ENCODE measurements at regions not wholly inside any gene's neighbourhood (a gene's known extent, or its start where the extent isn't known, plus 50 kb on each side); places are given as distances from the start of the nearest gene placed in this dataset.

GRCh38 chr1:29963946-29964345 is 727.6 kb downstream of the PTPRU start:
- no peaks in the 10 kb centered on the region for H3K27me3 ChIP-seq (ENCODE audit: insufficient read depth, low read depth)
- no peak overlapping the region for H3K9ac ChIP-seq
- no peak overlapping the region for H2AFZ ChIP-seq (ENCODE audit: low read depth)
- no peaks in the 10 kb centered on the region for H4K20me1 ChIP-seq (ENCODE audit: insufficient read depth)
- no peak overlapping the region for H3K27ac ChIP-seq
- H3K4me3 ChIP-seq (IDR thresholded peaks at IDR 0.05; ENCODE audit: insufficient read depth, low read depth, low read length) = no peak overlapping the region
- no peaks in the 10 kb centered on the region for H3K36me3 ChIP-seq (ENCODE audit: insufficient read depth)
- no peak for TF ChIP-seq CTCF (conservative IDR thresholded peaks at IDR 0.05; ENCODE audit: low read depth, low read length)
- H3K4me1 ChIP-seq (ENCODE audit: low read depth, poor library complexity, severe bottlenecking) = no peaks in the 10 kb centered on the region
- no peaks in the 10 kb centered on the region for H3K79me2 ChIP-seq (ENCODE audit: insufficient read depth, low read depth)
- no peak overlapping the region for H3K4me2 ChIP-seq

GRCh38 chr1:29962831-29963247 is 726.5 kb downstream of the PTPRU start:
- Histone ChIP-seq H3K27me3 (ENCODE audit: insufficient read depth, low read depth) (no peaks in the 10 kb centered on the region; the same call in 1 of the 2 replicates), H3K9ac (no peak overlapping the region), H3K79me2 (ENCODE audit: insufficient read depth, low read depth) (no peaks in the 10 kb centered on the region), H3K4me2 (no peak overlapping the region), H3K36me3 (ENCODE audit: insufficient read depth) (no peaks in the 10 kb centered on the region), H4K20me1 (ENCODE audit: insufficient read depth) (no peaks in the 10 kb centered on the region), H3K27ac (no peak overlapping the region), H3K4me3 (IDR thresholded peaks at IDR 0.05; ENCODE audit: insufficient read depth, low read depth, low read length) (no peak overlapping the region), H3K4me1 (ENCODE audit: low read depth, poor library complexity, severe bottlenecking) (no peaks in the 10 kb centered on the region), H2AFZ (ENCODE audit: low read depth) (no peak overlapping the region)
- TF ChIP-seq CTCF (conservative IDR thresholded peaks at IDR 0.05; ENCODE audit: low read depth, low read length) = no peak

- Histone ChIP-seq H3K4me2 (no peak overlapping the region), H3K9ac (no peak overlapping the region), H2AFZ (ENCODE audit: low read depth) (no peak overlapping the region), H4K20me1 (ENCODE audit: insufficient read depth) (no peaks in the 10 kb centered on the region), H3K27ac (no peak overlapping the region), H3K4me1 (ENCODE audit: low read depth, poor library complexity, severe bottlenecking) (no peaks in the 10 kb centered on the region), H3K79me2 (ENCODE audit: insufficient read depth, low read depth) (no peaks in the 10 kb centered on the region), H3K36me3 (ENCODE audit: insufficient read depth) (no peaks in the 10 kb centered on the region), H3K27me3 (ENCODE audit: insufficient read depth, low read depth) (no peaks in the 10 kb centered on the region; the same call in 1 of the 2 replicates), H3K4me3 (IDR thresholded peaks at IDR 0.05; ENCODE audit: insufficient read depth, low read depth, low read length) (no peak overlapping the region)
- TF ChIP-seq CTCF (conservative IDR thresholded peaks at IDR 0.05; ENCODE audit: low read depth, low read length) = no peak
These were observed 726.0 kb downstream of the PTPRU start for GRCh38 chr1:29962336-29962735.

GRCh38 chr1:29961293-29962059 is 725.2 kb downstream of the PTPRU start:
- Histone ChIP-seq H4K20me1 (ENCODE audit: insufficient read depth) (no peaks in the 10 kb centered on the region), H3K4me2 (no peak overlapping the region), H3K9ac (no peak overlapping the region), H3K36me3 (ENCODE audit: insufficient read depth) (no peaks in the 10 kb centered on the region), H2AFZ (ENCODE audit: low read depth) (no peak overlapping the region), H3K4me1 (ENCODE audit: low read depth, poor library complexity, severe bottlenecking) (no peaks in the 10 kb centered on the region), H3K27me3 (ENCODE audit: insufficient read depth, low read depth) (no peaks in the 10 kb centered on the region; the same call in 1 of the 2 replicates), H3K27ac (no peak overlapping the region), H3K79me2 (ENCODE audit: insufficient read depth, low read depth) (no peaks in the 10 kb centered on the region), H3K4me3 (IDR thresholded peaks at IDR 0.05; ENCODE audit: insufficient read depth, low read depth, low read length) (no peak overlapping the region)
- TF ChIP-seq CTCF (conservative IDR thresholded peaks at IDR 0.05; ENCODE audit: low read depth, low read length) = no peak

Measured in KMS-11 (cell line).